MV-4-11 (cell line): ENCODE measurements at regions not wholly inside any gene's neighbourhood (a gene's known extent, or its start where the extent isn't known, plus 50 kb on each side); places are given as distances from the start of the nearest gene placed in this dataset.
"Not testable (repeated sequence)": the region's sequence is repeated elsewhere in the genome, so short reads cannot be mapped to it uniquely, and the experiment has no call there.

Source experiments
- DNase-seq: peaks from one replicate; lab custom pipeline; 2025; lab: John Stamatoyannopoulos, UW

DNA sequence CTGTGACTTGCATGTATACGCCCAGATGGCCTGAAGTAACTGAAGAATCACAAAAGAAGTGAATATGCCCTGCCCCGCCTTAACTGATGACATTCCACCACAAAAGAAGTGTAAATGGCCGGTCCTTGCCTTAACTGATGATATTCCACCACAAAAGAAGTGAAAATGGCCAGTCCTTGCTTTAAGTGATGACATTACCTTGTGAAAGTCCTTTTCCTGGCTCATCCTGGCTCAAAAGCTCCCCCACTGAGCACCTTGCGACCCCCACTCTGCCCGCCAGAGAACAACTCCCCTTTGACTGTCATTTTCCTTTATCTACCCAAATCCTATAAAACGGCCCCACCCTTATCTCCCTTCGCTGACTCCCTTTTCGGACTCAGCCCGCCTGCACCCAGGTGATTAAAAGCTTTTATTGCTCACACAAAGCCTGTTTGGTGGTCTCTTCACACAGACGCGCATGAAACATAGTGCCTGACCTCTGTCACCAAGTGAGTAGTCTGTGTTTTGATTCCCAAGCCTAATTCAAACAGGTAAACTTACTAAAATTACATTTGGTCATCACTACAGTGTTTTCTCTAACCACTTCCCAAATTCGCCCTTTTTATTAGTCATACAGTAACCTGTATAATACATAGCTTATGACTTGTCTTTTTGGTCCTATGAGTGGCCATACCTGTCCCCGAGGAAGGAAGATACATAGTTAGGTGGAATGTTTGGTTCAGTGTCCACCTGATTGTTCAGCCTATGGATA lies 140.7 kb upstream of the PROK2 start:
- DNase-seq: not testable (repeated sequence)

DNA sequence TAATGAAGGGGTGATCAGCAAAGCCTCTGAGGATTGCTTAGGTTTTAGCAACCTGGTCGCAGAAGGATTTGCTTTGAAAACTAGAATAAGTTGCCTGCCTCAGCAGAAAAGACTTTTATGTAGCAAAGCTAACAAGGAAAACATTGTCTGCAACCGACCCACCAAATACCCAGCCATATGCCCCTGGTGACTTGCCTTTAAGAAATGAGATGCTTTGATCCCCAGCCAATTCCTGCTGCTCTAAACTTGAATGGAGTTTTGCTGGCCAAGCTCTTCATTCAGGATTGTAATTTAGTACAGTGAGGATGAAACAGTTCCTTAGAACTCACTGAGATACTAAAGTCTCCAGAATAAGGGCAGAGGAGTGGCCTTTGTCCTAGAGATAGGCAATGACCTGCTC lies 139.8 kb upstream of the PROK2 start:
- DNase-seq: no peak

DNA sequence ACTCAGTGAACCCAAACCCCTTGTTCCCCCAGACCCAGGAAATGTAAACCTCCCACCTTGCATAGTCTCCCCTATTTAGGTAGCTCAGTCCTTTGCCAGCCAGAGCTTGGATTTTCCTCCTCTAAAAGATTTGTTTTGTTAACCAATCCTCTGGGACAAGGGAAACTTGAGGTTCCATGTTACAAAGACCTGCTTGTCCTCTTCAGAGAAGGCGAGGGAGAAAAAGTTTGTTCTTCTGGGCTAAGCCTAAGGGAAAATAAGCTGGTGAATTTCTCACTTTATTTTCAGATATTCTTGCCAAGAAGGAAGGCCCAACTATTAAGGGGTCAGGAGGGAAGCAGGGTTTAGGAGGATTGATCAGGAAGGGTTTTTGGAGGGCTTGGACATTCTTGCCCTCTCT lies 136.1 kb upstream of the PROK2 start:
- DNase-seq: no peak

DNA sequence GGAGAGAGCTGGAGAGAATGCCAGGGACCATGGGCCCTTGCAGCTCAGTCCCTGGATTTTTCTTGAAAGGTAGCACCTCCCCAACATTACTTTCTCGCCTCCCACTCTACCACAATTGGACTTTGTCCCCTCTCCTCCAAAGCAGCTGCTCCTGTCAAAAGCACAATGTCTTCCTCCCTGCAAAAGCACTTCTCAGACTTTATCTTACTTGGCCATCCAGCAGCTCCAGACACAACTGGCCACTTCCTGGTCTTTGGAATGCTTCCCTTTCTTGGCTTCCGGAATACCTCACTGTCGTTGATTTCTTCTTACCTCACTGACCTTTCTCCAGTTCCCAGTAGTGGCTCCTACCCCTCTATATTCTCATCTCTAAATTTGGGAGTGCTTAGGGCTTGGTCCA lies 134.6 kb upstream of the PROK2 start:
- no peak for DNase-seq

DNA sequence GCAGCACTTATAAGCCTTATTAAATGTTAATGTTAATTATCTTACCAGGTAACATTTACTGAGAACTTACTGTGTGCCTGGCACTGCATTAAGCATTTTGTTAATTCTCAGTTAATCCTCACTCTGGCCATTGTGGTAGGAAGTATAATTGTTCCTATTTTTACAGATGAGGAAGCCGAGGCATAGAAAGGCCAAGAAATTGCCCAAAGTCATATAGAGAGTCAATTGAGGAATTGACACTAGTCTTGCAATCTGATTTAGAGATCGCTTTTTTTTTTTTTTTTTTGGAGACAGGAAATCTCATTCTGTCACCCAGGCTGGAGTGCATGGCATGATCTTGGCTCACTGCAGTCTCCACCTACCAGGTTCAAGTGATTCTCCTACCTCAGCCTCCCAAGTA lies 132.6 kb upstream of the PROK2 start:
- peak; percentile 90 for DNase-seq

DNA sequence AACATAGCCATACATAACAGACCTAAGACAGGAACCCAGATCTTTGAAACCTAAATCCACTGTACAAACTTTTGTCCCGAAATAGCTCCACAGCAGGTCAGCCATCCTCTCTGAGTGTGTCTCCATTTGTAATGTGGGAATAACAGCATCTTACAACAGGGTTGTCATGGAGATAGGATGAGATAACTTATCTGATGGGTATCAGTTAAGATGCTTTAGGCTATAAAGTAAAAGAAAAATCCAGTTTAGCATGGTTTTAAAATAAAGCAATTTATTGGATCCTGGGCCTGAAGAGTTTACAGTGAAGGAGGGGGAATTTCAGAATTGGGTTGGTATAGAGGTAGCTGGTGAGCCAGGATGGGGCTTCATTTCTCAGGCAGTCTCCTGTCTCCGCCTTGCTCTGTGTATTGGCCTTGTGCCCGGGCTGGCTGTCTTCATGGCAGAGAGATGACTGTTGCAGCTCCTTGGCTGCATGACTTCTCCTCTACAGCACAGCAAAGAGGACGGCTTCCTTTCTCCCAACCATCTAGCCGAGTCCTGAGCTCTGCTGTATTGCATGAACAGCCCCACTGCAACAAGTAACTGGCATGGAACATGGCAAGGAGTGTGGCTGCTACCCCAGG lies 131.9 kb upstream of the PROK2 start:
- no peak for DNase-seq

DNA sequence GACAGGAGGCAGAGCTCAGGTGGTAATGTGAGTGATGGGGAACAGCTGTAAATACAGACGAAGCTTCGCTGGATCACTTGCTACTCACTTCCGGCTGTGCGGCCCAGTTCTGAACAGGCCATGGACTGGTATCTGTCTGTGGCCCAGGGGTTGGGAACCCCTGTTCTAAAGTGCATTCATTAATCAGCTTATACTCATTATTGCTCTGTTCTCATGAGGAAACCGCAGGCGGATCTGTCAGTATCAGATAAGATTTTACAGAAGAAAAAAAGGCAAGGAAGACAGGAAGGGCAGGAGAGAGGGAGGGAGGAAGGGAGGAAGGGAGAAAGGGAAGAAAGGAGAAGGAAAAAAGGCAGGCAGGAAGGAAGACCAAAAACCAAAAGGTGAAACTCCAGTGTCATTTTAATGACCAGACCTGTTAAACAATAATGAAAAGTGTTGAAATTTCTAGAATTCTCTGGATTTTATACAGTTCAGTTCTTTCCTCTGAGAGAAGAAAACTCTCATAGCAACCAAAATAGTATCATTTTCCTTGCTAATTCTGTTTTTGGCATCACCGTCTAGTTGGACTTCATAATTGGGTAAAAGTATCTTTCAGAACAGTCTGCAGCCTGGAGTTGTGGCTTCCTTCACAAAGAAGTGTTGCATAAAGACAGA lies 128.0 kb upstream of the PROK2 start:
- DNase-seq: no peak

DNA sequence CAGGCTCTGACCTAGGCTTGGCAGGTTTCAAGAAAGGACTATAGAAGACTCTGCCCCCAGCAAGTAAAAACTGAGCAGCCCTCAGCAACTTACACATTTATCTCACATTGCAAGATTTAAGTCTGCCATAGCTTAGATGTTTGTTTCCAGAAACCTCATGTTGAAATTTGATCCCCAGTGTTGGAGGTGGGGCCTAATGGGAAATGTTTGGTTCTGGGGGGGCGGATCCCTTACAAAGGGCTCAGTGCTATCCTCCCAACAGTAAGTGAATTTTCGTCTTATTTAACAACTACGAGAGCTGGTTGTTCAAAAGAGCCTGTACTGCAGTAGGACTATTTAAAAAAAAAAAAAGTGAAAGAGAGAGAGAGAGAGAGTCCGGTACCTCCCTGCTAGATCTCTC lies 125.2 kb upstream of the PROK2 start:
- no peak for DNase-seq

DNA sequence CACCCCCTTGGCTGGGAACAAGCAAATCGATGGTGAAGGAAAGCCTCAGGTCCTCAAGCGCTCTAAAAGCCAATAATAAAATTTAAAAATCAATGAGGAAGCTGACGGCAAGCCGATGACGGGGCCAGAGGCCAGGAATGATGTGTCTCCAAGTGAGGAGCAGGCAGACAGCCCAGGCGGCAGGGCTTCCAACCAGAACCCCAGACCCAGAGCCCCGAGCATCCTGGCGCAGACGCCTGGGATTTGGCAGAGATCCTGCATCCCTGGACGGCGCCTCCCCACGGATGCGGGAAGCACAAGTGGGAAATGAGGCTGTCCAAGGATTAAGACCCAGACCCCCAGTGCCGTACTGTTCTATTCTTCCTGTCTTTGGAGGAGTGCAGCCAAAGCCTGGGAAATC lies 123.0 kb upstream of the PROK2 start:
- no peak for DNase-seq

DNA sequence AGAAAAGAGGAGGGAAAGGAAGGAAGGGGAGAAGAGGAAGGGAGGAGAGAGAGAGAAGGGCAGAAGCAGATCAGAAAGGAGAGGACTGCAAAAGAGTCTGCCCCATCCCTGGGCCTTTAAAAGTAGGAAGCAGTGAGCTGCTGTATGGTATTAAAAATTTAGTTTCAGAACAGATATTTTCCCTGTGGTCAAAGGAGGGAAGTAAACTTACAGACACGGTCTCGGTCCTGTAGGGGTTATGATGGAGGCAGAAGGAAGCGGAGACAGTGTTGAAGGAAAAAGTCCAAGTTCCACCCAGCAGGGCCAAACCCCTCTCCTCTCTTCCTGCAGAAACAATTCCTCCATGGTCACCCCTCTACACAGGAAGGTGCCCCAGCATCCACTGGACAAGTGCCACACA lies 122.0 kb upstream of the PROK2 start:
- peak; percentile 76 for DNase-seq

DNA sequence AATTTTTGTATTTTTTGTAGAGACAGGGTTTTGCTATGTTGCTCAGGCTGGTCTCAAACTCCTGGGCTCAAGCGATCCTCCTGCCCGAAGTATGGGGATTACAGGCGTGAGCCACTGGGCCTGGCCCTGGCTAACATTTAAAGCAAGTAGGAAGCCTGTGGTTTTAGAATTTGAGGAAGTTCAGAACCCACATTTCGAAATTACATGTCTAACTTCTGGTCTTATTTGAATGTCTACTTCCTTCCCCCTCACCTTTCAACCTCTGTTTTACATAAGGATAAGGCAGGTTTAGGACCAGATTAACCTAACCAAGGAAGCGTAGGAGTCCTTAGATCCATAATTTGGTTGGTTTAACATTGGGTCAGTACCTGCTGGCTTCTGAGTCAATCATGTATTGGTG lies 120.5 kb upstream of the PROK2 start:
- peak; percentile 94 for DNase-seq

DNA sequence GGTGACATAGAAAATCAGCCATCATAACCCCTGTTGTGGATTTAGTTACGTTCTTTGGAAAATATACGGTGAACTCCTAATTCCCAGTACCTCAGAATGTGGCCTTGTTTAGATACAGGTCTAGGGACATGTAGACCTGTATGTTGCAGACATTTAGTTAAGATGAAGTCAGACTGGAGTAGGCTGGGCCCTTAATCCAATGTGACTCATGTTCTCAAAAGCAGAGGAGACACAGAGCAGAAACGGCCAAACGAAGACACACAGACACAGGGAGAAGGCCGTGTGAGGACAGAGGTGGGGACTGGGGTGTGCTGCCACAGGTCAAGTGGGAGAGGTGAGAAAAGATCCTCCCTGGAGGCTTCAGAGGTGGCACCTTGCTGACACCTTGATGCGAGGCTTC lies 119.0 kb upstream of the PROK2 start:
- peak; percentile 29 for DNase-seq

DNA sequence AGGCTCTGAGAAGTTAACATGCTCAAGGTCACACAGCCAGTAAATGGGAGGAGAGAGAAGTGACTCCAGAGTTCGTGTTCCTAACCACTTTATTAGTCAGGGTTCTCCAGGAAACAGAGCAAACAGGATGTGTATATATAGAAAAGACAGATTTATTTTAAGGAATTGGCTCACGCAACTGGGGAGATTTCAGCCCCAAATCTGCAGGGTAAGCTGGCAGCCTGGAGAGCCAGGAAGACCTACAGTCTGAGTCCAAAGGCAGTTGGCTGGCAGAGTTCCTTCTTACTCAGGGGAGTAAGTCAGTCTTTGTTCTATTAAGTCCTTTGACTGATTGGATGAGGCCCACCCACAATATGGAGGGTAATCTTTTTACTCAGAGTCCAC lies 118.2 kb upstream of the PROK2 start:
- DNase-seq: no peak

DNA sequence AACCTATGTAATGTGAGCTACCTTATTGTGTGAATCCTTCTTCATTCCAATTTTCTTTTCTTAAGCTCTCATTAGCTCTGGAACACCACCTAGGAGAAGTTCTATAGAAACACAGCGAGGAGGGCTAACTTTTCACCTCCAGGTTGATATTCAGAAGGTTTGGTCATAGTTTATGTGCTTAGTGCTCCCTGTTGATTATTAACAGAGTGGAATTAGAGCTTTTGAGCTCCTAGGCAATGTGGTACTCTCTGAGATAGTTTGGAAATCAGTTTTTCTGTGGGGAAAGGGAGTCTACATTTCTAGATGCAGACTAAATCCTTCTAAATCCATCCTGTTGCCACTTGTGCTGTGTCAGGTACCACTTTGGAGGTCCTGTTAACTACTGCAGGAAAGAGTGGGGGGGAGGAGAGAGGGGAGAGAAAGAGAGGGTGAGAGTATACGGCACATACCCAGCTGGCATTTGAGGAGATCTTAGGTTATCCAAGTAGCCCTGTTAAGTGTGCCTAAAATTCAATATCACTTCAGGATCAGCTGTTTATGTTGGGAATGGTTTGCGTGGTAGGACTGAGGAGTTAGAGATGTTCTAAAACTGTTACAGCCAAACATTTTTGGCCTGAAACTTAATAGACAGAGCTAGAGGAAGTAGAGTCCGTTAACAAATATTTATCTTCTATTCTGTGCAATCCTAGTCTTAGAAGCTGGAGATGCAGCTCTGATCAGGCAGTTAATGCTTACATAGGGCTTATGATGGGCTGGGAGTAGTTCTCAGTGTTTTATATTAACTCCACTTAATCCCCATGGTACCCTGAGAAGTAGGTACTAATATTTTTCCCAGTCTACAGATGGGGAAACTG lies 117.5 kb upstream of the PROK2 start:
- no peak for DNase-seq

DNA sequence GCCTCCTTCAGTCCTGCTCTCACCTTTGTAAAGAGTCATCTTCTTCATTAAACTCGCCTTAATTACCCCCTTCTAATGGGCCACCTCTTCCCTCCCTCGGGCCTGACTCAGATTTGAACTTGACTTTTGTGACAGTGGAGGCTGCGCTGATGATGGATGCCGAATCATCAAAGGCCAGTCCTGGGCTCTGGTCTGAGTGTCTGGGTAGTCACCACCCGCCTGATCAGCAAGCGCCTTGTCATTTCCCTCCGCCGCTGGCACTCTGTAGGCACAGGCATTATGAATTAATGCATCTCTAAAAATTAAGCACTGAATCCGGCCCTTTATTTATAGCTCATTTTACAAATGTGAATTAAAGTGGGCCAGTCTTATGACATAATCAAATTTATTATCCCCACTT lies 116.7 kb upstream of the PROK2 start:
- no peak for DNase-seq

DNA sequence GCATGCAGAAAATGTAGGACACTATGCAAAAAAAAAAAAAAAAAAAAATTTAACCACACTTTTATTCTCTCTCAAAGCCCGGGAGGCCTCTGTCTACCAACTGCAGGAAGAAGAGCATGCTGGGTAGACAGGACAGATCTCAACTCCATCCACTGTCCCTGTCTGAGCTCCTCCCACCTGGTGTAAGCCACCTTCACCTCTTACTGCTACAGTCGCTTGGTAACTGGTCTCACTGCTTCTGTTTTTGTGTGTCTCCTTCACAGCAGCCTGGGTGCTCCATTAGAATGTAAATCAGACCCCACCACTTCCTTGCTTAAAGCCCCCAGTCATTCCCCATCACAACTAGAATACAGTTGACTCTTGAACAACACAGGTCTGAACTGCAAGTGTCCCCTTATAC lies 115.1 kb upstream of the PROK2 start:
- no peak for DNase-seq

DNA sequence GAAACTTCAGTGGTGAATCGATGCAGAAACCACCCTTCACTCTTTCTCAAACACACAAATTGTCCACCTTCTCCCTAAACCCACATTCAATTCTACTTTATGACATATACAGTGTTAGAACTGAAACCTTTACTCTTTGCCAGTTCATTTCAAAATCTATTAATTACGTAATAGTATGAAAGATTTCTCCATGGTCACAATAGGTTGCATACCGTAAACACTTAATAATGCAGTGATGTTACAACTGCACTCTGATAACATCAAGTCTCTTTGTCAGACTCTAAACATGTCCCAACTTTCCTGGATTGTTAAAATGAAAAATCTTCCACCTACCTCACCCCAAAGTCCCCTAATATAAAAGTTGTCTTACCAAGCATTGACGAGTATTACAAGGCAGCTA lies 111.8 kb upstream of the PROK2 start:
- no peak for DNase-seq

DNA sequence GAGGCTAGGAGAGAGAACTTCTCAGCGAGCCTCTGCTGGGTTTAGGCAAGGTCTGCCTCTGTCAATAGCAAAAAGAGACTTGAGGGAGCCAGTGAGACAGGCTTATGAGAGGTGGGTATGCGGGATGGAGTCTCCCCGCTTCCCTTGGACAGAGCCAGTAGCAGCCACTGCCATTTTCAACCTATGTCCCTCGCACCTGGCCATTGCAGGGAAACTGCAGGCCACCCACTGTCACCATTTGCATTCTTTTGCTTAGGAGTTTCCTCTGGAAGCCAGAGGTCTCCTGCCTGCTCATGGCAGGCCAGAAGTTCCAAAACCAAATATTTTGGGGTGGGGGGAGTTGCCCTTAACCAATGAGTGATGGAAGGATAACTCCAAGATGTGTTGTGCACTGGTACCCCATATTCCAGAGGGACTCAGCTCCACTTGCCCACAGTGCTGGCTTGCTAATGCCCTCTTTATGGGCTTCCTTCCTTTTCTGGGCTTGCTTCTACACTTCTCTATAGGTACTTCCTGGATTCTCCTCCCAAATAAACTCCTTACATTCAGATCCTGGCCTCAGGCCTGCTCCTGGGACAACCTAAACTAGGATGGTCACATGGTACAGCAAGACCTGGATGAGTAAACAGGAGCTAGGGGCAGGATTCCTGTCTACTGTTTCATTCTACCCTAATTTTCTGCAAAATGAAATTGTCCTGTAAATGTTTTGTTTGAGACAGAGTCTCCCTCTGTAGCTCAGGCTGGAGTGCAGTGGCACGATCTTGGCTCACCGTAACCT lies 108.9 kb upstream of the PROK2 start:
- no peak for DNase-seq

DNA sequence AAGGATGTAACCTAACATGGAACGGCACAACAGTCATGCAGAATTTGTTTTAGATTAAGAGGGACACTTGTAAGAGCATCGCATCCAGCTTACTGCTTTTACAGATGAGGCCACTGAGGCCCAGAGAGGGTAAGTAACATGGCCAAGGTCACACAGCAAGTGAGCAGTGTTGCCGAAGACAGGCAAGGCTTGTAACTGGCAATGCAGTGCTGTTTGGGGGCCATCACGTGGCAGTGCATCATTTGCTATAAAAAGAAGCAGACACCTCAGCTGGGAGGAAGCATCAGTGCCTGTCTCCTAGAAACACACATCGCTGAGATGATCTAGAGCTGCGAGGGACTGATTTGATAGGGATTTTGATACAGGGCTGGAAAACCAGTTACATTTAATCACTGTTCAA lies 108.2 kb upstream of the PROK2 start:
- DNase-seq: no peak

DNA sequence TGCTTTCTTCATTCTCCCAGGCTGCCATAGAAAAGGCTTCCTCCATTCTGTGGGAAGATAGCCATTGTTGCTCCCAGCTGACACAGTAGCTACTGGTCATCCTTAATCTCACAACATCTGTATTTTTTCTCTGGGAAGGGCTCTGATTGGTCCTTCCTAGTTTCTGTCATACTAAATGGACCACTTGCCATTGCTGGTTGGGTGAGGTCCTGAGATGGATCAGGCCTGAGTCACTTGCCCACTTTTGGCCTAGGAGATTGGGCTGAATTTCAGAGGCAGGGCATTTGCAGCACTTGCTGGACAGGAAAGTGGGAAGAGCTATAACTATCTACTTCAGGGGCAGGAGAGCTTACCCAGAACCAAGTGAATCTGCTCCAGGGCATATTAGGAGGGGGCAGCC lies 106.5 kb upstream of the PROK2 start:
- no peak for DNase-seq

DNA sequence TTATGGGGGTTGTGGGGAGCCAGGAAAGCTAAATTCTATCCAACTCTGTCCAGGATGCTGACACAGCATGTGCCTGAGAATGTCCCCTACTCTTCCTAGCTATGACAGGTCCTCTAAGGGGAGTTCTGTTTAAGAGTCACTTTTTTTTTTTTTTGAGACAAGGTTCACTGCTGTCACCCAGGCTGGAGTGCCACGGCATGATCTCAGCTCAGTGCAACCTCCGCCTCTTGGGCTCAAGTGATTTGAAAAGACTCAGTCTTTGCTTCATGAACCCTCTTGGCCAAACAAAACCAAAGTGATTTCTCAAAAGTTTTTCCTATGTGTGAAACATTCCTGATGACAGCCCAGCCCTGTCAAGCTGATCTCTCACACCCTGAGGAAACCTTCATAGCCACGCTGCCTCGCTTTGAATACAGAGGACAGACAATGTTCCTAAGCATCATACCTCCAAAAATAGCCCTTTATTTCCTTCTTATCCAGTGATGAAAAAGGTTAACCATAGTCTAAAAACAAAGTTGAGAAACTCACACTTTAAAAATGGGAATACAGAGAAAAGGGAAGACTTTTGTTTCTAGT lies 105.5 kb upstream of the PROK2 start:
- no peak for DNase-seq

DNA sequence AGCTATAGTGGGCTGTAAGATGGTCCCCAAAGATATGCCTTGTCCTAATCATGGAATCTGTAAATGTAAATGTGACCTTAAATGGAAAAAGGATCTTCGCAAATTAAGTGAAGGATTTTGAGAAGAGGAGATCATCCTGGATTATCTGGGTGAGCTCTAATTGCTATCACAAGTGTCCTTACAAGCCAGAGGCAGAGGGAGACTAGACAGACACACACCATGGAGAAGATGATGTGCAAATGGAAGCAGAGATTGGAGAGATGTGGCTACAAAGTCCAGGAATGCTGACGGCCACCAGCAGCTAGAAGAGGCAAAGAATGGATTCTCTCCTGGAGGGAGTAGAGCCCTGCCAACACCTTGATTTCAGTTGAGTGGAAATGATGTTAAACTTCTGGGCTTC lies 102.3 kb upstream of the PROK2 start:
- no peak for DNase-seq
